Suprapubic skin (tissue), 4 donors: ENCODE measurements at regions not wholly inside any gene's neighbourhood (a gene's known extent, or its start where the extent isn't known, plus 50 kb on each side); places are given as distances from the start of the nearest gene placed in this dataset.

Experiments
- DNase-seq, 2 donors: peaks; one replicate each; pipeline ENCODE4 v3.0.0-alpha.2; 2019; ENCODE audit warnings: low spot score in 2 of 2
- H3K27ac ChIP-seq: fragments of 200-600 bp; sonication (generic); one replicate; pipeline ENCODE4 v1.5.1; 2019
- H3K27me3 ChIP-seq: fragments of 200-600 bp; sonication (generic); one replicate; pipeline ENCODE4 v1.5.1; 2019
- H3K36me3 ChIP-seq: fragments of 200-600 bp; sonication (generic); one replicate; pipeline ENCODE4 v1.5.1; 2019
- H3K4me1 ChIP-seq: fragments of 200-600 bp; sonication (generic); one replicate; pipeline ENCODE4 v1.5.1; 2019
- H3K4me3 ChIP-seq: fragments of 200-600 bp; sonication (generic); one replicate; pipeline ENCODE4 v1.5.1; 2019; ENCODE audit warnings: mild to moderate bottlenecking
- H3K9me3 ChIP-seq: fragments of 200-600 bp; sonication (generic); one replicate; pipeline ENCODE4 v1.5.1; 2019
- CTCF ChIP-seq, 2 donors: fragments of 200-600 bp in 1 of 2; fragments of 450-650 bp in 1 of 2; sonication (generic) in 1 of 2; IDR thresholded peaks; one replicate each; pipeline ENCODE4 v1.5.1; 2016 to 2019; ENCODE audit warnings: antibody characterized with exemption in 2 of 2, mild to moderate bottlenecking in 1 of 2, moderate library complexity in 1 of 2
- EP300 ChIP-seq: sonication (generic); formaldehyde crosslinking; IDR thresholded peaks from one replicate; pipeline ENCODE4 v1.6.1; 2017; ENCODE audit warnings: antibody characterized with exemption
- POLR2A ChIP-seq, 2 donors: fragments of 450-650 bp; IDR thresholded peaks; one replicate each; pipeline ENCODE4 v1.6.1; 2017; ENCODE audit warnings: antibody characterized with exemption in 2 of 2, mild to moderate bottlenecking in 2 of 2, moderate library complexity in 2 of 2
- POLR2AphosphoS5 ChIP-seq, 3 donors: sonication (generic); formaldehyde crosslinking; IDR thresholded peaks; one replicate each; pipeline ENCODE4 v1.6.1; 2017; ENCODE audit warnings: antibody characterized with exemption in 3 of 3
- WGBS: methylation state at CpG from one replicate; pipeline ENCODE4 v1.1.5; 2018; 5-methylcytosine and 5-hydroxymethylcytosine counted together

GRCh38 chr4:176579226-176579625 is 213.5 kb downstream of the VEGFC start:
- H3K9me3 ChIP-seq = no peaks in the 10 kb centered on the region
- 85% methylated on average over 6 of the region's 6 CpGs for WGBS
- no peak for TF ChIP-seq EP300
- TF ChIP-seq POLR2AphosphoS5 (IDR thresholded peaks at IDR 0.05) = no peak
- no peak for TF ChIP-seq CTCF (IDR thresholded peaks at IDR 0.05)
- no peak for TF ChIP-seq POLR2A (IDR thresholded peaks at IDR 0.05)

GRCh38 chr4:176583278-176583677 is 209.4 kb downstream of the VEGFC start:
- no peak for DNase-seq
- no peak overlapping the region for H3K27ac ChIP-seq
- H3K9me3 ChIP-seq = no peaks in the 10 kb centered on the region
- 92% methylated on average over 5 of the region's 5 CpGs for WGBS
- H3K36me3 ChIP-seq = no peaks in the 10 kb centered on the region
- H3K4me3 ChIP-seq = no peak overlapping the region
- H3K4me1 ChIP-seq = no peaks in the 10 kb centered on the region
- TF ChIP-seq POLR2AphosphoS5 (IDR thresholded peaks at IDR 0.05) (no peak), EP300 (no peak), CTCF (IDR thresholded peaks at IDR 0.05) (no peak), POLR2A (IDR thresholded peaks at IDR 0.05) (no peak)
- no peaks in the 10 kb centered on the region for H3K27me3 ChIP-seq

More at GRCh38 chr4:176579226-176579625, 213.5 kb downstream of the VEGFC start:
- Histone ChIP-seq H3K36me3 (no peaks in the 10 kb centered on the region), H3K4me1 (no peaks in the 10 kb centered on the region), H3K27ac (no peak overlapping the region), H3K4me3 (no peak overlapping the region), H3K27me3 (no peaks in the 10 kb centered on the region)
- no peak for DNase-seq

- DNase-seq = no peak
- 79% methylated on average over 7 of the region's 7 CpGs for WGBS
- no peaks in the 10 kb centered on the region for H3K36me3 ChIP-seq
- TF ChIP-seq EP300 (no peak), CTCF (IDR thresholded peaks at IDR 0.05) (no peak), POLR2A (IDR thresholded peaks at IDR 0.05) (no peak), POLR2AphosphoS5 (IDR thresholded peaks at IDR 0.05) (no peak)
- H3K27me3 ChIP-seq = no peaks in the 10 kb centered on the region
- H3K4me3 ChIP-seq = no peak overlapping the region
- H3K9me3 ChIP-seq = no peaks in the 10 kb centered on the region
- H3K4me1 ChIP-seq = no peaks in the 10 kb centered on the region
- no peak overlapping the region for H3K27ac ChIP-seq
Measured at GRCh38 chr4:176584031-176584606, 208.6 kb downstream of the VEGFC start.

GRCh38 chr4:176587920-176588319 is 204.8 kb downstream of the VEGFC start:
- WGBS = 53% methylated on average over 2 of the region's 2 CpGs
- H3K27ac ChIP-seq = no peak overlapping the region
- no peaks in the 10 kb centered on the region for H3K36me3 ChIP-seq
- no peak overlapping the region for H3K4me3 ChIP-seq
- no peaks in the 10 kb centered on the region for H3K4me1 ChIP-seq
- no peaks in the 10 kb centered on the region for H3K9me3 ChIP-seq
- no peak for DNase-seq
- no peaks in the 10 kb centered on the region for H3K27me3 ChIP-seq
- TF ChIP-seq POLR2AphosphoS5 (IDR thresholded peaks at IDR 0.05) = no peak
- no peak for TF ChIP-seq CTCF (IDR thresholded peaks at IDR 0.05)

GRCh38 chr4:176588436-176588835 is 204.3 kb downstream of the VEGFC start:
- no peak for DNase-seq
- 82% methylated on average over 3 of the region's 3 CpGs for WGBS
- TF ChIP-seq EP300 (no peak), POLR2A (IDR thresholded peaks at IDR 0.05) (no peak), POLR2AphosphoS5 (IDR thresholded peaks at IDR 0.05) (no peak), CTCF (IDR thresholded peaks at IDR 0.05) (no peak)
- Histone ChIP-seq H3K27ac (no peak overlapping the region), H3K27me3 (no peaks in the 10 kb centered on the region), H3K4me1 (no peaks in the 10 kb centered on the region), H3K4me3 (no peak overlapping the region), H3K36me3 (no peaks in the 10 kb centered on the region), H3K9me3 (no peaks in the 10 kb centered on the region)
